Thyroid gland (tissue), 4 donors: ENCODE measurements at regions not wholly inside any gene's neighbourhood (a gene's known extent, or its start where the extent isn't known, plus 50 kb on each side); places are given as distances from the start of the nearest gene placed in this dataset.

Experiments used
- POLR2A ChIP-seq, 2 donors: fragments of 450-650 bp; IDR thresholded peaks; one replicate each; pipeline ENCODE4 v1.6.1; 2017; ENCODE audit warnings: antibody characterized with exemption in 2 of 2, mild to moderate bottlenecking in 2 of 2, moderate library complexity in 1 of 2
- TF ChIP-seq, protein P1 (sequence below), 6 experiments: fragments of 200-600 bp in 3 of 6; fragments of 450-650 bp in 3 of 6; sonication (generic) in 3 of 6; IDR thresholded peaks; one replicate each; pipeline ENCODE4 v1.5.1; 2016 to 2019; ENCODE audit warnings: antibody characterized with exemption in 6 of 6, mild to moderate bottlenecking in 2 of 6, inconsistent platforms in 1 of 6, moderate library complexity in 1 of 6

DNA sequence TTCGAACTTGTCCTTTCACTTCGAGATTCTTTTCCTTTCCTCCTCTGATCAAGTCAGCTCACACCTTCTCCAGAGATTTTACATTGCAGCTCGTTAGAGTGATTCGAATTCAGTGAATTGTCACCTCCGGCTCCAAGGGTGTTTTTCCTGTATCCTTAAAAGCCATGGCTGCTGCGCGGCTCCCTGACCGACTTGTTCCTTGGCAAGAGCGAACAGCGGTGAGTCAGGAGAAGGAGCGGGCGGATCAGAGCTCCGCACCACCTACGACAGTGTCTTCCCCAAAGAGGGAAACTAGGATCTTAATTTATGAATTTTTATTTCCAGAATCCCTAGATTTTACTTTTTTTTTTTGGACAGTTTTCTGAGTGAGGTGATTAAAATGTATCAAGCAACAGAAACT is 204.4 kb upstream of the ADGRL2 start:
- TF ChIP-seq, protein P1, sequence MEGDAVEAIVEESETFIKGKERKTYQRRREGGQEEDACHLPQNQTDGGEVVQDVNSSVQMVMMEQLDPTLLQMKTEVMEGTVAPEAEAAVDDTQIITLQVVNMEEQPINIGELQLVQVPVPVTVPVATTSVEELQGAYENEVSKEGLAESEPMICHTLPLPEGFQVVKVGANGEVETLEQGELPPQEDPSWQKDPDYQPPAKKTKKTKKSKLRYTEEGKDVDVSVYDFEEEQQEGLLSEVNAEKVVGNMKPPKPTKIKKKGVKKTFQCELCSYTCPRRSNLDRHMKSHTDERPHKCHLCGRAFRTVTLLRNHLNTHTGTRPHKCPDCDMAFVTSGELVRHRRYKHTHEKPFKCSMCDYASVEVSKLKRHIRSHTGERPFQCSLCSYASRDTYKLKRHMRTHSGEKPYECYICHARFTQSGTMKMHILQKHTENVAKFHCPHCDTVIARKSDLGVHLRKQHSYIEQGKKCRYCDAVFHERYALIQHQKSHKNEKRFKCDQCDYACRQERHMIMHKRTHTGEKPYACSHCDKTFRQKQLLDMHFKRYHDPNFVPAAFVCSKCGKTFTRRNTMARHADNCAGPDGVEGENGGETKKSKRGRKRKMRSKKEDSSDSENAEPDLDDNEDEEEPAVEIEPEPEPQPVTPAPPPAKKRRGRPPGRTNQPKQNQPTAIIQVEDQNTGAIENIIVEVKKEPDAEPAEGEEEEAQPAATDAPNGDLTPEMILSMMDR (IDR thresholded peaks at IDR 0.05) = no peak
- TF ChIP-seq POLR2A (IDR thresholded peaks at IDR 0.05) = no peak
